HEK293 (cell line): ENCODE measurements at regions not wholly inside any gene's neighbourhood (a gene's known extent, or its start where the extent isn't known, plus 50 kb on each side); places are given as distances from the start of the nearest gene placed in this dataset.

Source experiments
- CTCF ChIA-PET: fragments of 350-600 bp; formaldehyde crosslinking; extraction: SDS; loops from one replicate; lab custom pipeline; 2021; ENCODE audit warnings: antibody characterized with exemption; lab: Yijun Ruan, JAX
- POLR2A ChIA-PET: fragments of 300-600 bp; formaldehyde crosslinking; extraction: SDS; loops from one replicate; lab custom pipeline; 2020; ENCODE audit warnings: antibody characterized with exemption, inconsistent platforms; lab: Yijun Ruan, JAX
- H3K27ac ChIP-seq: fragments of 200-500 bp; sonication (Bioruptor generic); 2 replicates; pipeline ENCODE4 v1.5.1; 2014; ENCODE audit warnings: low read depth, low read length, control low read depth, inconsistent platforms; ENCODE audit errors: extremely low read depth
- H3K36me3 ChIP-seq, 2 experiments: fragments of 200-500 bp in 1 of 2; sonication (Bioruptor generic) in 1 of 2; 1 replicate in 1 of 2; 2 replicates in 1 of 2; pipeline ENCODE4 v1.5.1; 2014 to 2017; ENCODE audit warnings: inconsistent platforms in 2 of 2, low read length in 2 of 2; ENCODE audit not compliant: control insufficient read depth in 2 of 2, insufficient read depth in 1 of 2
- H3K4me1 ChIP-seq: fragments of 200-500 bp; sonication (Bioruptor generic); 2 replicates; pipeline ENCODE4 v1.5.1; 2014; ENCODE audit warnings: mild to moderate bottlenecking, low read length, inconsistent platforms; ENCODE audit not compliant: control insufficient read depth, insufficient read depth
- H3K4me3 ChIP-seq: 2 replicates; pipeline ENCODE4 v1.5.1; 2011; ENCODE audit warnings: low read depth, mild to moderate bottlenecking, control low read depth, low read length, moderate library complexity
- H3K9me3 ChIP-seq: fragments of 200-500 bp; sonication (Bioruptor generic); 2 replicates; pipeline ENCODE4 v1.5.1; 2014; ENCODE audit warnings: low read depth, low read length, inconsistent platforms; ENCODE audit not compliant: control insufficient read depth, insufficient read depth
- FEZF1 ChIP-seq: fragments of 450-650 bp; formaldehyde crosslinking; IDR thresholded peaks from 2 replicates; pipeline ENCODE4 v1.5.1; 2016; ENCODE audit warnings: missing biosample characterization, missing genetic modification characterization
- KLF1 ChIP-seq: fragments of 450-650 bp; formaldehyde crosslinking; IDR thresholded peaks from 2 replicates; pipeline ENCODE4 v1.5.1; 2016; ENCODE audit warnings: missing biosample characterization, missing genetic modification characterization
- MEIS1 ChIP-seq: sonication (generic); formaldehyde crosslinking; IDR thresholded peaks from 2 replicates; pipeline ENCODE4 v1.8.1; 2022; ENCODE audit warnings: missing genetic modification reagents, mild to moderate bottlenecking, borderline replicate concordance
- TRIM28 ChIP-seq: IDR thresholded peaks from 2 replicates; pipeline ENCODE4 v1.6.1; 2011; ENCODE audit warnings: low read length, control low read depth, borderline replicate concordance
- YY1 ChIP-seq: fragments of 450-650 bp; formaldehyde crosslinking; IDR thresholded peaks from 2 replicates; pipeline ENCODE4 v1.5.1; 2018; ENCODE audit warnings: missing biosample characterization, missing genetic modification characterization
- YY2 ChIP-seq: fragments of 450-650 bp; formaldehyde crosslinking; IDR thresholded peaks from 2 replicates; pipeline ENCODE4 v1.5.1; 2016; ENCODE audit warnings: missing biosample characterization, missing genetic modification characterization
- ZBTB21 ChIP-seq: fragments of 450-650 bp; formaldehyde crosslinking; IDR thresholded peaks from 2 replicates; pipeline ENCODE4 v1.5.1; 2017; ENCODE audit warnings: missing biosample characterization, missing genetic modification characterization
- ZFP3 ChIP-seq: fragments of 450-650 bp; formaldehyde crosslinking; IDR thresholded peaks from 2 replicates; pipeline ENCODE4 v1.5.1; 2016; ENCODE audit warnings: low read depth, missing biosample characterization, missing genetic modification characterization
- ZFP37 ChIP-seq: fragments of 450-650 bp; formaldehyde crosslinking; IDR thresholded peaks from 2 replicates; pipeline ENCODE4 v1.5.1; 2016; ENCODE audit warnings: missing biosample characterization, missing genetic modification characterization
- ZFP69B ChIP-seq: fragments of 450-650 bp; formaldehyde crosslinking; IDR thresholded peaks from 2 replicates; pipeline ENCODE4 v1.5.1; 2016; ENCODE audit warnings: missing biosample characterization, missing genetic modification characterization
- ZNF10 ChIP-seq: fragments of 450-650 bp; formaldehyde crosslinking; IDR thresholded peaks from 2 replicates; pipeline ENCODE4 v1.5.1; 2017; ENCODE audit warnings: missing biosample characterization, missing genetic modification characterization
- ZNF112 ChIP-seq: fragments of 450-650 bp; formaldehyde crosslinking; IDR thresholded peaks from 2 replicates; pipeline ENCODE4 v1.5.0; 2017; ENCODE audit warnings: missing biosample characterization, missing genetic modification characterization
- ZNF138 ChIP-seq: fragments of 450-650 bp; formaldehyde crosslinking; IDR thresholded peaks from 2 replicates; pipeline ENCODE4 v1.5.1; 2016; ENCODE audit warnings: missing biosample characterization, missing genetic modification characterization, borderline replicate concordance
- ZNF140 ChIP-seq: fragments of 450-650 bp; formaldehyde crosslinking; IDR thresholded peaks from 2 replicates; pipeline ENCODE4 v1.5.1; 2016; ENCODE audit warnings: missing biosample characterization, missing genetic modification characterization
- ZNF155 ChIP-seq: fragments of 450-650 bp; formaldehyde crosslinking; IDR thresholded peaks from 2 replicates; pipeline ENCODE4 v1.5.1; 2016; ENCODE audit warnings: missing biosample characterization, missing genetic modification characterization
- ZNF175 ChIP-seq: fragments of 450-650 bp; formaldehyde crosslinking; IDR thresholded peaks from 2 replicates; pipeline ENCODE4 v1.5.1; 2016; ENCODE audit warnings: missing biosample characterization, missing genetic modification characterization
- ZNF2 ChIP-seq: fragments of 450-650 bp; formaldehyde crosslinking; IDR thresholded peaks from 2 replicates; pipeline ENCODE4 v1.5.1; 2016; ENCODE audit warnings: missing biosample characterization, missing genetic modification characterization
- ZNF223 ChIP-seq: fragments of 450-650 bp; formaldehyde crosslinking; IDR thresholded peaks from 2 replicates; pipeline ENCODE4 v1.5.1; 2016; ENCODE audit warnings: missing biosample characterization, missing genetic modification characterization
- ZNF24 ChIP-seq: fragments of 450-650 bp; formaldehyde crosslinking; IDR thresholded peaks from 2 replicates; pipeline ENCODE4 v1.5.1; 2016; ENCODE audit warnings: missing biosample characterization, missing genetic modification characterization
- ZNF302 ChIP-seq: fragments of 450-650 bp; formaldehyde crosslinking; IDR thresholded peaks from 2 replicates; pipeline ENCODE4 v1.5.1; 2016; ENCODE audit warnings: missing biosample characterization, missing genetic modification characterization, low read depth
- ZNF571 ChIP-seq: fragments of 450-650 bp; formaldehyde crosslinking; IDR thresholded peaks from 2 replicates; pipeline ENCODE4 v1.5.0; 2017; ENCODE audit warnings: missing biosample characterization, missing genetic modification characterization
- ZNF76 ChIP-seq: fragments of 450-650 bp; formaldehyde crosslinking; IDR thresholded peaks from 2 replicates; pipeline ENCODE4; 2016; ENCODE audit warnings: low read depth, missing biosample characterization, missing genetic modification characterization, borderline replicate concordance
- ZNF843 ChIP-seq: fragments of 450-650 bp; formaldehyde crosslinking; IDR thresholded peaks from 2 replicates; pipeline ENCODE4 v1.5.1; 2016; ENCODE audit warnings: missing biosample characterization, missing genetic modification characterization
- ZSCAN23 ChIP-seq: fragments of 450-650 bp; formaldehyde crosslinking; IDR thresholded peaks from 2 replicates; pipeline ENCODE4 v1.5.1; 2016; ENCODE audit warnings: missing biosample characterization, missing genetic modification characterization
- ZSCAN30 ChIP-seq: fragments of 450-650 bp; IDR thresholded peaks from 2 replicates; pipeline ENCODE4 v1.5.1; 2018; ENCODE audit warnings: missing biosample characterization, mild to moderate bottlenecking, missing genetic modification characterization, moderate library complexity
- TF ChIP-seq, protein P1 (sequence below): fragments of 450-650 bp; formaldehyde crosslinking; IDR thresholded peaks from 2 replicates; pipeline ENCODE4 v1.5.1; 2016; ENCODE audit warnings: missing biosample characterization, missing genetic modification characterization, borderline replicate concordance
- TF ChIP-seq, protein P2 (sequence below): fragments of 450-650 bp; IDR thresholded peaks from 2 replicates; pipeline ENCODE4 v1.5.1; 2018; ENCODE audit warnings: missing biosample characterization, mild to moderate bottlenecking, missing genetic modification characterization

DNA sequence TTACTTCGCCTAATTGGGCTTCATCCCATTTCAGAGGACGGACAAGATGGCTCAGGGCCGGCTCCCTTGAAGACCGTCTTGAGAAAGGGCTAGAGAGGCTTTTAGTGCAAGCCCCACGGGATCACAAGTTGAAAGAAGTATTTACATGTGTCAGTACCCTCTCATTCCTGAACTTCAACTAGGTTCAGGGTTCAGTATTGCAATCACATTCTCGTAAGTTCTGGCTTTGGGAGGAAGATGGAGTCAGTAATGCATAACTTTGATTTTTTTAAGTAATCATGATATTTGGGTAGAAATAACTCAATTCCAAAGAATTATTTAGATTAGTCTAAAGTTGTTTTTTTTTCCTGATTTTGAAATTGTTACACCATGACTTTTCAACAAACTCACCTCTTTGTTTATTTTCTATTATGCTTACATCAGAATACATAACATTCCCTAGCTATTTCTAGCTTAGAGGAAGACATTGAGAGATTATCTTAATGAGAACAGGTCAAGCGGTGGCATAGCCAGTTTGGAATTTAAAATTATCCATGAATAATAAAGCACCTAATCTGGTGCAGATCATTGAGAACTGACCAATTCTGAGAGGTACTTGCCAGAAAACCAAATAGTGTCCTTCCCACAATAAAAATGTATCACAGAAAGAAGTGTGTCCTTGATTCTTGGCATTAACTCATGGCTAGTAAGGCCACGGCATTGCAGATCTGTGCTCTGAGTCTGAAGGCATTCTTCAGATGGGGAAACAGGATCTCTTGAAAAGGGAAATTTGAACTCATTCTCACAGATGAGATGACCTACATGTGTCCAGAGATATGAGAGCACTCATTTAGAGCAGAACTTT is 92.1 kb upstream of the BLID start:
- Histone ChIP-seq H3K4me3 (no peak overlapping the region), H3K36me3 (no peaks in the 10 kb centered on the region), H3K9me3 (no peaks in the 10 kb centered on the region), H3K27ac (no peak overlapping the region; the same call in 1 of the 2 replicates), H3K4me1 (peaks cover 14% of the 10 kb centered on the region)
- TF ChIP-seq ZNF140 (no peak), FEZF1 (no peak), YY1 (tag by site-specific recombination) (no peak), YY2 (tag by site-specific recombination) (no peak), ZSCAN30 (tag by site-specific recombination) (no peak), ZNF155 (tag by site-specific recombination) (no peak), ZNF138 (tag by site-specific recombination) (no peak), ZNF223 (tag by site-specific recombination) (no peak), ZFP3 (tag by site-specific recombination) (no peak), ZNF175 (no peak), ZNF843 (tag by site-specific recombination) (no peak)
- ChIA-PET CTCF (interaction anchor here (1.0 kb wide), 1 partner anchor 553 kb away, joined by 3 read pairs; no protein-coding TSS in a partner anchor), POLR2A (no interaction called here)

- H3K36me3 ChIP-seq = no peaks in the 10 kb centered on the region
- ChIA-PET CTCF (interaction anchor here (1.0 kb wide), 1 partner anchor 552 kb away, joined by 3 read pairs; no protein-coding TSS in a partner anchor), POLR2A (interaction anchor here (0.6 kb wide), 1 partner anchor 333 kb away, joined by 3 read pairs; no protein-coding TSS in a partner anchor)
- no peak overlapping the region for H3K4me3 ChIP-seq
- H3K4me1 ChIP-seq = peaks cover 14% of the 10 kb centered on the region
- TF ChIP-seq ZFP69B (tag by site-specific recombination) = peak; percentile 45; the same call in 1 of the 2 replicates
- TF ChIP-seq ZNF24 (tag by site-specific recombination) = no peak
- TF ChIP-seq KLF1 (tag by site-specific recombination) = no peak
- TF ChIP-seq ZNF76 (tag by site-specific recombination) = no peak
- peak overlapping the region; percentile 45; the same call in 1 of the 2 replicates for H3K27ac ChIP-seq
- no peaks in the 10 kb centered on the region for H3K9me3 ChIP-seq
These were observed 91.5 kb upstream of the BLID start for GRCh38 chr11:122207505-122207904.

DNA sequence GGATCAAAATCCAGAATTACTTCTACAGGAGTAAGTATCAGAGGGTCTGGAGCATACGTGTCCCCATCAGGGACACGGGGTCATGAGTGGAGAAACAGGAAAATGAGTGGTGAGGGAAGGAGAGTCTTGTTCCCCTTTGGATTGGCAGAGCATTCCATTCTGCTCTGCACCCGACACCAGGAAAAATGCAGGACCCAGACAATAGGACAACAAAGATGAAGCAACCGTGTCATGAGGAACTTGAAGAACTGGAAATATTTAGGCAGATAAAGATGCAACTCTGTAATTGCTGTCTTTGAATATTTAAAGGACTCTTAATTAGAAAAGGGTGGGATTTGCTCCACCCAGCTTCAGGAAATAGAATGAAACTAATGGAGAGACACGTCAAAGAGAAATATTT is 89.0 kb upstream of the BLID start:
- ChIA-PET CTCF (interaction anchor here (1.5 to 4.6 kb wide), 5 partner anchors 7 to 103 kb away, joined by 4 to 64 read pairs (median 6); no protein-coding TSS in a partner anchor), POLR2A (no interaction called here)

More for the DNA sequence above, 89.0 kb upstream of the BLID start:
- no peaks in the 10 kb centered on the region for H3K9me3 ChIP-seq
- TF ChIP-seq ZNF112 (tag by site-specific recombination) = no peak
- TF ChIP-seq, protein P1, sequence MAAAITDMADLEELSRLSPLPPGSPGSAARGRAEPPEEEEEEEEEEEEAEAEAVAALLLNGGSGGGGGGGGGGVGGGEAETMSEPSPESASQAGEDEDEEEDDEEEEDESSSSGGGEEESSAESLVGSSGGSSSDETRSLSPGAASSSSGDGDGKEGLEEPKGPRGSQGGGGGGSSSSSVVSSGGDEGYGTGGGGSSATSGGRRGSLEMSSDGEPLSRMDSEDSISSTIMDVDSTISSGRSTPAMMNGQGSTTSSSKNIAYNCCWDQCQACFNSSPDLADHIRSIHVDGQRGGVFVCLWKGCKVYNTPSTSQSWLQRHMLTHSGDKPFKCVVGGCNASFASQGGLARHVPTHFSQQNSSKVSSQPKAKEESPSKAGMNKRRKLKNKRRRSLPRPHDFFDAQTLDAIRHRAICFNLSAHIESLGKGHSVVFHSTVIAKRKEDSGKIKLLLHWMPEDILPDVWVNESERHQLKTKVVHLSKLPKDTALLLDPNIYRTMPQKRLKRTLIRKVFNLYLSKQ = no peak
- no peak for TF ChIP-seq MEIS1 (CRISPR knock-in tag)
- no peak for TF ChIP-seq ZNF571 (tag by site-specific recombination)
- no peak for TF ChIP-seq ZBTB21 (tag by site-specific recombination)
- no peak for TF ChIP-seq ZNF138 (tag by site-specific recombination)
- TF ChIP-seq ZNF2 (tag by site-specific recombination) = no peak
- no peak for TF ChIP-seq ZNF302 (tag by site-specific recombination)
- no peak for TF ChIP-seq TRIM28
- no peak for TF ChIP-seq ZNF10 (tag by site-specific recombination)
- TF ChIP-seq ZFP37 (tag by site-specific recombination) = no peak
- TF ChIP-seq, protein P2, sequence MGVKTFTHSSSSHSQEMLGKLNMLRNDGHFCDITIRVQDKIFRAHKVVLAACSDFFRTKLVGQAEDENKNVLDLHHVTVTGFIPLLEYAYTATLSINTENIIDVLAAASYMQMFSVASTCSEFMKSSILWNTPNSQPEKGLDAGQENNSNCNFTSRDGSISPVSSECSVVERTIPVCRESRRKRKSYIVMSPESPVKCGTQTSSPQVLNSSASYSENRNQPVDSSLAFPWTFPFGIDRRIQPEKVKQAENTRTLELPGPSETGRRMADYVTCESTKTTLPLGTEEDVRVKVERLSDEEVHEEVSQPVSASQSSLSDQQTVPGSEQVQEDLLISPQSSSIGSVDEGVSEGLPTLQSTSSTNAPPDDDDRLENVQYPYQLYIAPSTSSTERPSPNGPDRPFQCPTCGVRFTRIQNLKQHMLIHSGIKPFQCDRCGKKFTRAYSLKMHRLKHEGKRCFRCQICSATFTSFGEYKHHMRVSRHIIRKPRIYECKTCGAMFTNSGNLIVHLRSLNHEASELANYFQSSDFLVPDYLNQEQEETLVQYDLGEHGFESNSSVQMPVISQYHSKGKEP (tag by site-specific recombination) = no peak
- no peak for TF ChIP-seq ZSCAN23 (tag by site-specific recombination)
- TF ChIP-seq ZNF223 (tag by site-specific recombination) = no peak
- no peaks in the 10 kb centered on the region for H3K36me3 ChIP-seq
- peaks cover 11% of the 10 kb centered on the region for H3K4me1 ChIP-seq
- no peak overlapping the region for H3K4me3 ChIP-seq
- H3K27ac ChIP-seq = no peak overlapping the region
